K562 (cell line): ENCODE measurements at regions not wholly inside any gene's neighbourhood (a gene's known extent, or its start where the extent isn't known, plus 50 kb on each side); places are given as distances from the start of the nearest gene placed in this dataset.
A peak's percentile ranks its signal among the peaks of the same experiment; 100 is the strongest.

Experiments used
- ATAC-seq: fragments of 200-7000 bp; cut with Tn5 transposase; 3 replicates; pipeline ENCODE4 v1.9.1; 2020; ENCODE audit warnings: moderate library complexity
- BruUV-seq: library from RNA; stranded (reverse); fragments of 400-500 nt; replicated peaks from 2 replicates; lab custom pipeline; 2021; lab: Mats Ljungman, UMichigan
- CTCF ChIA-PET: fragments of 300-600 bp; formaldehyde crosslinking; extraction: SDS; loops from one replicate; lab custom pipeline; 2021; ENCODE audit warnings: low intra/inter-chr PET ratio; lab: Yijun Ruan, JAX
- POLR2A ChIA-PET: fragments of 300-600, 350-650 bp; sonication (Branson Sonifier 250); formaldehyde crosslinking; extraction: SDS; loops from one replicate; lab custom pipeline; 2021; ENCODE audit warnings: antibody characterized with exemption, inconsistent platforms; lab: Yijun Ruan, JAX
- DNase-seq, 4 experiments: peaks; one replicate each; pipeline versions ENCODE4 v3.0.0 to v3.0.0-alpha.2; 2011 to 2018; ENCODE audit warnings: low spot score in 3 of 4, mixed read lengths in 3 of 4; ENCODE audit errors: extremely low read depth in 1 of 4
- FAIRE-seq: peaks from 2 replicates; lab custom pipeline; 2011; peaks lifted over from hg19 to GRCh38; lab: Jason Lieb, UNC
- H2AFZ ChIP-seq: 2 replicates; pipeline ENCODE4 v1.6.0; 2011; ENCODE audit warnings: low read depth, low read length, control low read depth, inconsistent platforms
- H3K27ac ChIP-seq: fragments of 200-600 bp; 3 replicates; pipeline ENCODE4 v1.8.0; 2011; ENCODE audit warnings: low read depth, mild to moderate bottlenecking, control low read depth, inconsistent platforms, low read length, moderate library complexity, mixed read lengths; ENCODE audit errors: extremely low read depth
- H3K27me3 ChIP-seq, 2 experiments: fragments of 300-600 bp in 1 of 2; 2 replicates in 1 of 2; 3 replicates in 1 of 2; pipeline versions ENCODE4 v1.6.0 to v1.8.0; 2011; ENCODE audit warnings: inconsistent platforms in 2 of 2, low read length in 2 of 2, mild to moderate bottlenecking in 1 of 2, mixed read lengths in 1 of 2, moderate library complexity in 1 of 2; ENCODE audit not compliant: control insufficient read depth in 2 of 2, insufficient read depth in 2 of 2
- H3K36me3 ChIP-seq: fragments of 300-600 bp; 3 replicates; pipeline ENCODE4 v1.8.0; 2011; ENCODE audit warnings: mild to moderate bottlenecking, low read length, inconsistent platforms; ENCODE audit not compliant: control insufficient read depth, insufficient read depth
- H3K4me1 ChIP-seq, 2 experiments: fragments of 200-600 bp in 1 of 2; replicated peaks in 1 of 2; 2 replicates in 1 of 2; 3 replicates in 1 of 2; pipeline versions ENCODE4 v1.5.1 to v1.8.0; 2011; ENCODE audit warnings: inconsistent platforms in 2 of 2, low read length in 2 of 2, mild to moderate bottlenecking in 1 of 2, mixed read lengths in 1 of 2, moderate library complexity in 1 of 2; ENCODE audit not compliant: control insufficient read depth in 2 of 2, insufficient read depth in 2 of 2
- H3K4me2 ChIP-seq: 2 replicates; pipeline ENCODE4 v1.6.1; 2011; ENCODE audit warnings: low read length, control low read depth, inconsistent platforms, mixed read lengths; ENCODE audit not compliant: insufficient read depth
- H3K4me3 ChIP-seq: fragments of 200-600 bp; sonication (generic), shearing (Covaris generic); 2 replicates; pipeline ENCODE4 v1.5.1; 2016; ENCODE audit warnings: control low read depth, inconsistent platforms
- H3K79me2 ChIP-seq: fragments of 200-600 bp; 3 replicates; pipeline ENCODE4 v1.8.0; 2011; ENCODE audit warnings: low read length, inconsistent platforms; ENCODE audit not compliant: control insufficient read depth, insufficient read depth
- H3K9ac ChIP-seq, 2 experiments: 2 replicates each; pipeline versions ENCODE4 v1.6.0 to v1.6.1; 2011; ENCODE audit warnings: low read depth in 2 of 2, low read length in 2 of 2, control low read depth in 1 of 2, inconsistent platforms in 1 of 2, mild to moderate bottlenecking in 1 of 2, mixed read lengths in 1 of 2; ENCODE audit not compliant: insufficient read depth in 1 of 2
- H3K9me1 ChIP-seq: one replicate; pipeline ENCODE4 v1.6.0; 2011; ENCODE audit warnings: inconsistent platforms, mild to moderate bottlenecking, low read length, moderate library complexity; ENCODE audit not compliant: control insufficient read depth, insufficient read depth
- H3K9me3 ChIP-seq: replicated peaks from 2 replicates; pipeline ENCODE4 v1.5.1; 2011; ENCODE audit warnings: low read depth, low read length, inconsistent platforms; ENCODE audit not compliant: control insufficient read depth, insufficient read depth
- H4K20me1 ChIP-seq: replicated peaks from 2 replicates; pipeline ENCODE4 v1.6.1; 2011; ENCODE audit warnings: low read length, inconsistent platforms, mixed read lengths; ENCODE audit not compliant: control insufficient read depth, insufficient read depth
- CBX5 ChIP-seq: IDR thresholded peaks from 2 replicates; pipeline ENCODE4 v1.6.1; 2014; ENCODE audit warnings: low read depth, borderline replicate concordance
- FOXO4 ChIP-seq: fragments of 450-650 bp; formaldehyde crosslinking; IDR thresholded peaks from 2 replicates; pipeline ENCODE4 v1.4.0; 2020; ENCODE audit warnings: mild to moderate bottlenecking, moderate library complexity
- KHSRP ChIP-seq: fragments of 450-650 bp; IDR thresholded peaks from 2 replicates; pipeline ENCODE4 v1.6.1; 2017
- MAFF ChIP-seq: IDR thresholded peaks from 2 replicates; pipeline ENCODE4 v1.6.1; 2012; ENCODE audit warnings: low read length, improper control_type of control experiment
- MAFG ChIP-seq: fragments of 450-650 bp; conservative IDR thresholded peaks from 2 replicates; pipeline ENCODE4 v1.6.1; 2016; ENCODE audit warnings: missing genetic modification characterization, missing compliant biosample characterization
- MTF1 ChIP-seq: fragments of 250-450 bp; sonication (Bioruptor Pico); IDR thresholded peaks from 2 replicates; pipeline ENCODE4 v1.9.0; 2021; ENCODE audit warnings: moderate library complexity, mild to moderate bottlenecking, inconsistent platforms, borderline replicate concordance
- MYC ChIP-seq, 2 experiments: fragments of 250-450 bp in 1 of 2; sonication (Bioruptor Pico) in 1 of 2; IDR thresholded peaks; 2 replicates each; pipeline versions ENCODE4 v1.5.1 to v1.6.1; 2012 to 2021; ENCODE audit warnings: low read depth in 2 of 2, borderline replicate concordance in 1 of 2, improper control_type of control experiment in 1 of 2, low read length in 1 of 2, mild to moderate bottlenecking in 1 of 2, moderate library complexity in 1 of 2
- NBN ChIP-seq: fragments of 450-650 bp; IDR thresholded peaks from 2 replicates; pipeline ENCODE4 v1.6.1; 2016; ENCODE audit warnings: low read depth, mild to moderate bottlenecking
- STAT5A ChIP-seq: IDR thresholded peaks from 2 replicates; pipeline ENCODE4 v1.6.1; 2012; ENCODE audit warnings: low read length, inconsistent platforms, borderline replicate concordance
- ZNF316 ChIP-seq: fragments of 450-650 bp; IDR thresholded peaks from 2 replicates; pipeline ENCODE4 v1.6.1; 2016
- ZNF778 ChIP-seq: fragments of 450-650 bp; formaldehyde crosslinking; IDR thresholded peaks from 2 replicates; pipeline ENCODE4 v1.4.0; 2020; ENCODE audit warnings: mild to moderate bottlenecking, moderate library complexity
- ZSCAN29 ChIP-seq: fragments of 450-650 bp; IDR thresholded peaks from 2 replicates; pipeline ENCODE4 v1.6.1; 2017
- WGBS: fragments of 100-300 bp; shearing (Covaris generic); methylation state at CpG from one replicate; pipeline ENCODE4 v1.1.6; 2016; ENCODE audit warnings: low coverage, mixed read lengths; ENCODE audit not compliant: insufficient coverage; ENCODE audit errors: missing lambda C conversion rate; 5-methylcytosine and 5-hydroxymethylcytosine counted together
- in situ Hi-C: fragments of 300-500 bp; cut with MboI; formaldehyde crosslinking; loops from 4 replicates; pipeline ENCODE4 v1.15.0; 2018; ENCODE audit warnings: inconsistent platforms, mixed read lengths
- intact Hi-C: fragments of 100-400 bp; cut with micrococcal nuclease; formaldehyde crosslinking; loops from 2 replicates; pipeline ENCODE4 v1.14.2; 2022
- TF ChIP-seq, protein P1 (sequence below): sonication (generic); formaldehyde crosslinking; IDR thresholded peaks from 2 replicates; pipeline ENCODE4 v1.8.1; 2023; ENCODE audit warnings: mild to moderate bottlenecking, missing genetic modification reagents
- TF ChIP-seq, protein P2 (sequence below): fragments of 450-650 bp; IDR thresholded peaks from 2 replicates; pipeline ENCODE4 v1.6.1; 2016; ENCODE audit warnings: low read depth, mild to moderate bottlenecking, moderate library complexity

- no peaks in the 10 kb centered on the region for H3K9me3 ChIP-seq
- no peak overlapping the region for H3K4me3 ChIP-seq
- ChIA-PET POLR2A (no interaction called here), CTCF (no interaction called here)
- no peaks in the 10 kb centered on the region for H3K9me1 ChIP-seq
- in situ Hi-C loops (no loop called here), intact Hi-C loops (no loop called here)
- H3K4me2 ChIP-seq, result no peak overlapping the region
- H3K27ac ChIP-seq, result no peak overlapping the region
- DNase-seq (no peak), FAIRE-seq (no peak), ATAC-seq (no peak)
- H2AFZ ChIP-seq, result no peak overlapping the region
- H3K9ac ChIP-seq, result no peak overlapping the region
- H3K79me2 ChIP-seq, result no peaks in the 10 kb centered on the region
- WGBS, result 3% methylated on average over 3 of the region's 3 CpGs
- no peaks in the 10 kb centered on the region for H3K4me1 ChIP-seq
- H4K20me1 ChIP-seq, result no peaks in the 10 kb centered on the region
- H3K36me3 ChIP-seq, result no peaks in the 10 kb centered on the region
- no peaks in the 10 kb centered on the region for H3K27me3 ChIP-seq
- TF ChIP-seq CBX5 (no peak), ZNF316 (peak; percentile 35; the same call in 1 of the 2 replicates), MAFF (0 out of 2 replicates have a peak, but pooled peaks have one; percentile 14), MAFG (tag) (0 out of 2 replicates have a peak, but pooled peaks have one; percentile 21)
- BruUV-seq, result no TSS peak
Observed at GRCh38 chr1:81190003-81190402, 610.7 kb upstream of the ADGRL2 start.

GRCh38 chr1:81187635-81188034, 613.1 kb upstream of the ADGRL2 start:
- CTCF ChIA-PET, result no interaction called here
- 0% methylated on average over 1 of the region's 1 CpG for WGBS
- TF ChIP-seq CBX5 (no peak), NBN (no peak), STAT5A (no peak), ZSCAN29 (no peak), MYC (IDR thresholded peaks at IDR 0.05; ENCODE audit: low read depth, low read length) (no peak), MYC (CRISPR knock-in tag; IDR thresholded peaks at IDR 0.05; ENCODE audit: borderline replicate concordance, low read depth) (no peak), KHSRP (no peak), MTF1 (CRISPR knock-in tag) (no peak), ZNF778 (CRISPR knock-in tag) (no peak), FOXO4 (CRISPR knock-in tag) (no peak)
- TF ChIP-seq, protein P1, sequence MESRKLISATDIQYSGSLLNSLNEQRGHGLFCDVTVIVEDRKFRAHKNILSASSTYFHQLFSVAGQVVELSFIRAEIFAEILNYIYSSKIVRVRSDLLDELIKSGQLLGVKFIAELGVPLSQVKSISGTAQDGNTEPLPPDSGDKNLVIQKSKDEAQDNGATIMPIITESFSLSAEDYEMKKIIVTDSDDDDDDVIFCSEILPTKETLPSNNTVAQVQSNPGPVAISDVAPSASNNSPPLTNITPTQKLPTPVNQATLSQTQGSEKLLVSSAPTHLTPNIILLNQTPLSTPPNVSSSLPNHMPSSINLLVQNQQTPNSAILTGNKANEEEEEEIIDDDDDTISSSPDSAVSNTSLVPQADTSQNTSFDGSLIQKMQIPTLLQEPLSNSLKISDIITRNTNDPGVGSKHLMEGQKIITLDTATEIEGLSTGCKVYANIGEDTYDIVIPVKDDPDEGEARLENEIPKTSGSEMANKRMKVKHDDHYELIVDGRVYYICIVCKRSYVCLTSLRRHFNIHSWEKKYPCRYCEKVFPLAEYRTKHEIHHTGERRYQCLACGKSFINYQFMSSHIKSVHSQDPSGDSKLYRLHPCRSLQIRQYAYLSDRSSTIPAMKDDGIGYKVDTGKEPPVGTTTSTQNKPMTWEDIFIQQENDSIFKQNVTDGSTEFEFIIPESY (CRISPR knock-in tag), result no peak
- TF ChIP-seq, protein P2, sequence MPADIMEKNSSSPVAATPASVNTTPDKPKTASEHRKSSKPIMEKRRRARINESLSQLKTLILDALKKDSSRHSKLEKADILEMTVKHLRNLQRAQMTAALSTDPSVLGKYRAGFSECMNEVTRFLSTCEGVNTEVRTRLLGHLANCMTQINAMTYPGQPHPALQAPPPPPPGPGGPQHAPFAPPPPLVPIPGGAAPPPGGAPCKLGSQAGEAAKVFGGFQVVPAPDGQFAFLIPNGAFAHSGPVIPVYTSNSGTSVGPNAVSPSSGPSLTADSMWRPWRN, result no peak

More at GRCh38 chr1:81187635-81188034, 613.1 kb upstream of the ADGRL2 start:
- no peaks in the 10 kb centered on the region for H4K20me1 ChIP-seq
- H3K4me3 ChIP-seq, result no peak overlapping the region
- no peak overlapping the region for H3K4me2 ChIP-seq
- no TSS peak for BruUV-seq
- no peaks in the 10 kb centered on the region for H3K79me2 ChIP-seq
- H2AFZ ChIP-seq, result no peak overlapping the region
- FAIRE-seq (no peak), ATAC-seq (no peak), DNase-seq (no peak)
- no peak overlapping the region for H3K9ac ChIP-seq
- H3K9me3 ChIP-seq, result no peaks in the 10 kb centered on the region; the same call in 1 of the 2 replicates
- no peak overlapping the region for H3K27ac ChIP-seq
- POLR2A ChIA-PET, result no interaction called here
- H3K9me1 ChIP-seq, result no peaks in the 10 kb centered on the region
- H3K36me3 ChIP-seq, result no peaks in the 10 kb centered on the region
- H3K27me3 ChIP-seq, result no peaks in the 10 kb centered on the region
- H3K4me1 ChIP-seq, result no peaks in the 10 kb centered on the region
- in situ Hi-C loops (no loop called here), intact Hi-C loops (no loop called here)
